H1 (cell line): ENCODE measurements at regions not wholly inside any gene's neighbourhood (a gene's known extent, or its start where the extent isn't known, plus 50 kb on each side); places are given as distances from the start of the nearest gene placed in this dataset.
A peak's percentile ranks its signal among the peaks of the same experiment; 100 is the strongest.

Source experiments
- CTCF ChIA-PET: fragments of 300-600 bp; sonication (Branson Sonifier 250); formaldehyde crosslinking; loops from one replicate; lab custom pipeline; 2021; ENCODE audit not compliant: partially characterized antibody; lab: Charles Lee
- POLR2A ChIA-PET: fragments of 300-600 bp; sonication (Branson Sonifier 250); formaldehyde crosslinking; loops from one replicate; lab custom pipeline; 2021; ENCODE audit warnings: inconsistent platforms; ENCODE audit not compliant: partially characterized antibody; lab: Charles Lee
- DNase-seq, 2 experiments: peaks; one replicate each; pipeline versions ENCODE4 v3.0.0 to v3.0.0-alpha.2; 2010 to 2022; ENCODE audit warnings: low spot score in 2 of 2, low read depth in 1 of 2, mixed read lengths in 1 of 2
- FAIRE-seq: peaks from 2 replicates; lab custom pipeline; 2011; peaks lifted over from hg19 to GRCh38; lab: Jason Lieb, UNC
- H2AFZ ChIP-seq: 2 replicates; pipeline ENCODE4 v1.8.1; 2012; ENCODE audit warnings: low read length, inconsistent platforms
- H2AK5ac ChIP-seq: 2 replicates; pipeline ENCODE4 v1.6.1; 2013; ENCODE audit warnings: low read depth, low read length
- H2BK120ac ChIP-seq: replicated peaks from 2 replicates; pipeline ENCODE3; 2013; ENCODE audit warnings: low read depth, low read length, inconsistent platforms
- H2BK12ac ChIP-seq: 2 replicates; pipeline ENCODE4 v1.6.1; 2013; ENCODE audit warnings: low read depth, low read length
- H2BK15ac ChIP-seq: 2 replicates; pipeline ENCODE4 v1.6.1; 2013; ENCODE audit warnings: low read length
- H2BK20ac ChIP-seq: 2 replicates; pipeline ENCODE4 v1.6.1; 2013; ENCODE audit warnings: low read length
- H2BK5ac ChIP-seq: 2 replicates; pipeline ENCODE4 v1.6.1; 2013; ENCODE audit warnings: low read depth, low read length
- H3K14ac ChIP-seq: 2 replicates; pipeline ENCODE4 v1.6.1; 2013; ENCODE audit warnings: inconsistent platforms; ENCODE audit not compliant: insufficient read length
- H3K18ac ChIP-seq: 2 replicates; pipeline ENCODE4 v1.6.1; 2013; ENCODE audit warnings: low read length; ENCODE audit errors: extremely low read depth
- H3K23ac ChIP-seq: 2 replicates; pipeline ENCODE4 v1.6.1; 2013; ENCODE audit warnings: inconsistent platforms; ENCODE audit not compliant: insufficient read length
- H3K23me2 ChIP-seq: 2 replicates; pipeline ENCODE4 v1.6.1; 2013; ENCODE audit warnings: low read depth, low read length
- H3K27ac ChIP-seq: 2 replicates; pipeline ENCODE4 v1.6.1; 2011; ENCODE audit warnings: low read depth, low read length, inconsistent platforms
- H3K27me3 ChIP-seq, 4 experiments: replicated peaks in 1 of 4; 1 replicate in 1 of 4; 2 replicates in 3 of 4; pipeline versions ENCODE4 v1.6.1 to v1.8.1; 2011 to 2013; ENCODE audit warnings: low read length in 3 of 4, mild to moderate bottlenecking in 3 of 4, inconsistent platforms in 2 of 4, mixed read lengths in 2 of 4, moderate library complexity in 1 of 4; ENCODE audit not compliant: control insufficient read depth in 3 of 4, insufficient read depth in 3 of 4; ENCODE audit errors: extremely low read depth in 1 of 4
- H3K36me3 ChIP-seq, 4 experiments: 2 replicates each; pipeline versions ENCODE4 v1.6.1 to v1.8.1; 2011 to 2013; ENCODE audit warnings: mild to moderate bottlenecking in 4 of 4, low read length in 3 of 4, moderate library complexity in 2 of 4, control low read depth in 1 of 4, inconsistent platforms in 1 of 4; ENCODE audit not compliant: insufficient read depth in 4 of 4, control insufficient read depth in 2 of 4
- H3K4ac ChIP-seq: replicated peaks from 2 replicates; pipeline ENCODE3; 2013; ENCODE audit warnings: low read length, low read depth, mixed read lengths, inconsistent platforms; ENCODE audit not compliant: insufficient read length
- H3K4me1 ChIP-seq, 4 experiments: replicated peaks in 1 of 4; 1 replicate in 1 of 4; 2 replicates in 3 of 4; pipeline versions ENCODE4 v1.6.1 to v1.8.1; 2011 to 2013; ENCODE audit warnings: low read length in 3 of 4, inconsistent platforms in 2 of 4, mixed read lengths in 1 of 4; ENCODE audit not compliant: insufficient read depth in 4 of 4, control insufficient read depth in 3 of 4
- H3K4me2 ChIP-seq, 2 experiments: 2 replicates each; pipeline versions ENCODE4 v1.6.1 to v1.8.1; 2011 to 2013; ENCODE audit warnings: low read depth in 2 of 2, low read length in 2 of 2, control low read depth in 1 of 2, inconsistent platforms in 1 of 2, mild to moderate bottlenecking in 1 of 2; ENCODE audit not compliant: insufficient read depth in 1 of 2
- H3K4me3 ChIP-seq, 4 experiments: fragments of 200-600, 300-600 bp in 1 of 4; sonication (generic), shearing (Covaris generic), sonication (Bioruptor Twin) in 1 of 4; 2 replicates each; pipeline versions ENCODE4 v1.5.1 to v1.8.1; 2011 to 2016; ENCODE audit warnings: low read length in 4 of 4, low read depth in 3 of 4, control low read depth in 2 of 4, inconsistent platforms in 2 of 4, mild to moderate bottlenecking in 2 of 4, mixed read lengths in 1 of 4, moderate library complexity in 1 of 4; ENCODE audit not compliant: insufficient read depth in 2 of 4; ENCODE audit errors: extremely low read depth in 1 of 4
- H3K56ac ChIP-seq: replicated peaks from 2 replicates; pipeline ENCODE3; 2013; ENCODE audit warnings: low read depth, mild to moderate bottlenecking, mixed read lengths, low read length, inconsistent platforms; ENCODE audit not compliant: insufficient read length
- H3K79me1 ChIP-seq: 2 replicates; pipeline ENCODE4 v1.6.1; 2013; ENCODE audit warnings: low read depth, low read length, control low read depth
- H3K79me2 ChIP-seq, 2 experiments: 2 replicates each; pipeline versions ENCODE4 v1.6.1 to v1.8.1; 2012 to 2013; ENCODE audit warnings: low read length in 2 of 2, mild to moderate bottlenecking in 2 of 2, inconsistent platforms in 1 of 2; ENCODE audit not compliant: insufficient read depth in 2 of 2, control insufficient read depth in 1 of 2
- H3K9ac ChIP-seq, 4 experiments: replicated peaks in 1 of 4; 1 replicate in 1 of 4; 2 replicates in 3 of 4; pipeline versions ENCODE4 v1.6.1 to v1.8.1; 2011 to 2013; ENCODE audit warnings: low read depth in 3 of 4, low read length in 3 of 4, control low read depth in 2 of 4, mild to moderate bottlenecking in 2 of 4, moderate library complexity in 2 of 4, inconsistent platforms in 1 of 4; ENCODE audit errors: extremely low read depth in 1 of 4
- H3K9me3 ChIP-seq, 2 experiments: 2 replicates each; pipeline versions ENCODE4 v1.6.1 to v1.8.1; 2012 to 2013; ENCODE audit warnings: mild to moderate bottlenecking in 2 of 2, moderate library complexity in 2 of 2, control low read depth in 1 of 2, inconsistent platforms in 1 of 2, low read depth in 1 of 2, low read length in 1 of 2, mixed read lengths in 1 of 2; ENCODE audit not compliant: insufficient read depth in 2 of 2
- H4K20me1 ChIP-seq, 2 experiments: replicated peaks in 1 of 2; 2 replicates each; pipeline versions ENCODE3 to v1.8.1; 2011 to 2013; ENCODE audit warnings: inconsistent platforms in 2 of 2, low read length in 2 of 2, mild to moderate bottlenecking in 1 of 2; ENCODE audit not compliant: insufficient read depth in 2 of 2, control insufficient read depth in 1 of 2
- H4K5ac ChIP-seq: 2 replicates; pipeline ENCODE4 v1.6.1; 2013; ENCODE audit warnings: low read length, low read depth, mixed read lengths, inconsistent platforms; ENCODE audit not compliant: insufficient read length
- H4K8ac ChIP-seq: 2 replicates; pipeline ENCODE4 v1.8.0; 2013; ENCODE audit warnings: mild to moderate bottlenecking, moderate library complexity, low read length, inconsistent platforms; ENCODE audit not compliant: insufficient read depth; ENCODE audit errors: extremely low read depth
- H4K91ac ChIP-seq: replicated peaks from 2 replicates; pipeline ENCODE3; 2013; ENCODE audit warnings: low read length, mixed read lengths, inconsistent platforms; ENCODE audit not compliant: insufficient read length
- GABPA ChIP-seq: IDR thresholded peaks from 2 replicates; pipeline ENCODE4 v1.6.1; 2011; ENCODE audit warnings: mild to moderate bottlenecking, low read length, moderate library complexity, borderline replicate concordance; ENCODE audit not compliant: insufficient read depth
- JUN ChIP-seq: IDR thresholded peaks from 2 replicates; pipeline ENCODE4 v1.6.1; 2011; ENCODE audit warnings: low read depth, mild to moderate bottlenecking, improper control_type of control experiment, low read length
- NANOG ChIP-seq: IDR thresholded peaks from 2 replicates; pipeline ENCODE4 v1.6.1; 2011; ENCODE audit warnings: low read length, low read depth, mild to moderate bottlenecking, inconsistent platforms; ENCODE audit not compliant: insufficient read depth, poor library complexity, severe bottlenecking
- RXRA ChIP-seq: IDR thresholded peaks from 2 replicates; pipeline ENCODE4 v1.6.1; 2011; ENCODE audit warnings: low read depth, mild to moderate bottlenecking, low read length, moderate library complexity; ENCODE audit not compliant: insufficient read depth
- SP1 ChIP-seq: IDR thresholded peaks from 2 replicates; pipeline ENCODE4 v1.6.1; 2011; ENCODE audit warnings: low read depth, low read length
- TAF7 ChIP-seq: optimal IDR thresholded peaks from 2 replicates; pipeline ENCODE3; 2011; ENCODE audit warnings: low read depth, mild to moderate bottlenecking, inconsistent platforms, low read length, moderate library complexity, borderline replicate concordance
- YY1 ChIP-seq: IDR thresholded peaks from 2 replicates; pipeline ENCODE4 v1.6.1; 2011; ENCODE audit warnings: low read depth, mild to moderate bottlenecking, low read length
- WGBS, 2 experiments: shearing (Covaris generic) in 1 of 2; methylation state at CpG; one replicate each; pipeline versions ENCODE4 v1.1.6 to v1.1.7; 2013 to 2015; ENCODE audit warnings: low lambda C conversion rate in 2 of 2, mixed read lengths in 2 of 2, inconsistent platforms in 1 of 2, low coverage in 1 of 2, missing lambda C conversion rate in 1 of 2; ENCODE audit not compliant: insufficient replicate concordance in 2 of 2, insufficient coverage in 1 of 2, insufficient read length in 1 of 2; ENCODE audit errors: extremely low coverage in 1 of 2, missing lambda C conversion rate in 1 of 2; 5-methylcytosine and 5-hydroxymethylcytosine counted together
- TF ChIP-seq, protein P1 (sequence below): IDR thresholded peaks from 2 replicates; pipeline ENCODE4 v1.6.1; 2012; ENCODE audit warnings: inconsistent platforms
- TF ChIP-seq, protein P2 (sequence below), 3 experiments: IDR thresholded peaks; 1 replicate in 2 of 3; 2 replicates in 1 of 3; pipeline versions ENCODE4 v1.5.1 to v1.6.1; 2011; ENCODE audit warnings: low read length in 3 of 3, mild to moderate bottlenecking in 3 of 3, inconsistent platforms in 2 of 3, low read depth in 1 of 3, moderate library complexity in 1 of 3; ENCODE audit not compliant: insufficient read depth in 1 of 3; ENCODE audit errors: control extremely low read depth in 1 of 3
- TF ChIP-seq, protein P3 (sequence below): IDR thresholded peaks from 2 replicates; pipeline ENCODE4 v1.6.1; 2011; ENCODE audit warnings: low read length, improper control_type of control experiment

DNA sequence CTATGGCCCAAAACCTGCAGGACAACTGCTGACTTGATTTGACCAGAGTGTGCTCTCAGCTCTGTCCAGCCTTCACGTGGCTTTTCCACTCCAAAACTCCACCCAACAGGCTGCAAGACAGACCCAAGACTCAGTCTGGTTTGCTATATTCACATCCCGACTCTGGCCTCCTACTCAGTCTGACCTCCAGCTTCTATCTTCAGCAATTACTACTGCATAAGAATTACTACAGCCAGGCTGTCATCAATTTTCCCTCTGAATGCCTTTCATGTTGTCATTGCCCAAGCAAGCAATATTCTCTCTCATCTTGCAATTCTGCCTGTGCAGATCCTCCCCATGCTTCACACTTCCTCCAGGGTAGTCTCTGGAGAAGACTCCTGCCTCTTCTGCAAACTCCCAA lies 53.6 kb upstream of the GYPC start:
- Histone ChIP-seq H2AK5ac (no peak overlapping the region), H3K9me3 (peaks cover 0 to 3% of the 10 kb centered on the region in 2 experiments; a peak in 1 of 4 replicates), H3K4me3 (no peak overlapping the region), H3K27me3 (no peaks in the 10 kb centered on the region), H3K18ac (no peak overlapping the region), H4K5ac (no peak overlapping the region), H3K79me2 (no peaks in the 10 kb centered on the region), H4K8ac (no peak overlapping the region), H3K14ac (no peak overlapping the region), H3K4me2 (no peak overlapping the region), H2BK15ac (no peak overlapping the region), H4K91ac (no peak overlapping the region), H3K36me3 (no peaks in the 10 kb centered on the region; a peak in 1 of 8 replicates), H3K56ac (no peak overlapping the region), H2BK20ac (no peak overlapping the region), H2AFZ (peak overlapping the region; percentile 8; the same call in 1 of the 2 replicates), H3K23ac (no peak overlapping the region), H3K23me2 (no peaks in the 10 kb centered on the region), H3K9ac (no peak overlapping the region), H3K79me1 (no peaks in the 10 kb centered on the region), H2BK12ac (no peak overlapping the region), H3K27ac (no peak overlapping the region), H3K4ac (no peak overlapping the region), H3K4me1 (no peaks in the 10 kb centered on the region), H2BK120ac (no peak overlapping the region), H4K20me1 (no peaks in the 10 kb centered on the region), H2BK5ac (no peak overlapping the region)
- FAIRE-seq, result no peak
- DNase-seq, result no peak
- POLR2A ChIA-PET, result no interaction called here
- CTCF ChIA-PET, result interaction anchor here (0.6 to 1.1 kb wide), 2 partner anchors 74 to 158 kb away, joined by 3 to 4 read pairs; no protein-coding TSS in a partner anchor
- WGBS, 2 experiments, result 80% methylated on average over 2 of the region's 2 CpGs; no CpG with 5 or more reads in 1 of the 2 experiments
- TF ChIP-seq, protein P1, sequence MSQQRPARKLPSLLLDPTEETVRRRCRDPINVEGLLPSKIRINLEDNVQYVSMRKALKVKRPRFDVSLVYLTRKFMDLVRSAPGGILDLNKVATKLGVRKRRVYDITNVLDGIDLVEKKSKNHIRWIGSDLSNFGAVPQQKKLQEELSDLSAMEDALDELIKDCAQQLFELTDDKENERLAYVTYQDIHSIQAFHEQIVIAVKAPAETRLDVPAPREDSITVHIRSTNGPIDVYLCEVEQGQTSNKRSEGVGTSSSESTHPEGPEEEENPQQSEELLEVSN, result no peak
- TF ChIP-seq RXRA (no peak), GABPA (no peak), NANOG (no peak), TAF7 (no peak), YY1 (no peak), JUN (no peak), SP1 (no peak)
- TF ChIP-seq, protein P2, sequence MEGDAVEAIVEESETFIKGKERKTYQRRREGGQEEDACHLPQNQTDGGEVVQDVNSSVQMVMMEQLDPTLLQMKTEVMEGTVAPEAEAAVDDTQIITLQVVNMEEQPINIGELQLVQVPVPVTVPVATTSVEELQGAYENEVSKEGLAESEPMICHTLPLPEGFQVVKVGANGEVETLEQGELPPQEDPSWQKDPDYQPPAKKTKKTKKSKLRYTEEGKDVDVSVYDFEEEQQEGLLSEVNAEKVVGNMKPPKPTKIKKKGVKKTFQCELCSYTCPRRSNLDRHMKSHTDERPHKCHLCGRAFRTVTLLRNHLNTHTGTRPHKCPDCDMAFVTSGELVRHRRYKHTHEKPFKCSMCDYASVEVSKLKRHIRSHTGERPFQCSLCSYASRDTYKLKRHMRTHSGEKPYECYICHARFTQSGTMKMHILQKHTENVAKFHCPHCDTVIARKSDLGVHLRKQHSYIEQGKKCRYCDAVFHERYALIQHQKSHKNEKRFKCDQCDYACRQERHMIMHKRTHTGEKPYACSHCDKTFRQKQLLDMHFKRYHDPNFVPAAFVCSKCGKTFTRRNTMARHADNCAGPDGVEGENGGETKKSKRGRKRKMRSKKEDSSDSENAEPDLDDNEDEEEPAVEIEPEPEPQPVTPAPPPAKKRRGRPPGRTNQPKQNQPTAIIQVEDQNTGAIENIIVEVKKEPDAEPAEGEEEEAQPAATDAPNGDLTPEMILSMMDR (IDR thresholded peaks at IDR 0.05; ENCODE audit: control extremely low read depth in 1 of 3, insufficient read depth in 1 of 3, low read depth in 1 of 3, low read length in 3 of 3), result no peak
- TF ChIP-seq, protein P3, sequence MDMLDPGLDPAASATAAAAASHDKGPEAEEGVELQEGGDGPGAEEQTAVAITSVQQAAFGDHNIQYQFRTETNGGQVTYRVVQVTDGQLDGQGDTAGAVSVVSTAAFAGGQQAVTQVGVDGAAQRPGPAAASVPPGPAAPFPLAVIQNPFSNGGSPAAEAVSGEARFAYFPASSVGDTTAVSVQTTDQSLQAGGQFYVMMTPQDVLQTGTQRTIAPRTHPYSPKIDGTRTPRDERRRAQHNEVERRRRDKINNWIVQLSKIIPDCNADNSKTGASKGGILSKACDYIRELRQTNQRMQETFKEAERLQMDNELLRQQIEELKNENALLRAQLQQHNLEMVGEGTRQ, result no peak
